HG02981 (cell line): ENCODE measurements at regions not wholly inside any gene's neighbourhood (a gene's known extent, or its start where the extent isn't known, plus 50 kb on each side); places are given as distances from the start of the nearest gene placed in this dataset.
"Not testable (repeated sequence)": the region's sequence is repeated elsewhere in the genome, so short reads cannot be mapped to it uniquely, and the experiment has no call there.

Source experiments
- ATAC-seq: cut with Tn5 transposase; IDR thresholded peaks from one replicate; pipeline ENCODE4 v1.9.1; 2021; ENCODE audit warnings: mild to moderate bottlenecking, moderate library complexity; ENCODE audit not compliant: unreplicated experiment

DNA sequence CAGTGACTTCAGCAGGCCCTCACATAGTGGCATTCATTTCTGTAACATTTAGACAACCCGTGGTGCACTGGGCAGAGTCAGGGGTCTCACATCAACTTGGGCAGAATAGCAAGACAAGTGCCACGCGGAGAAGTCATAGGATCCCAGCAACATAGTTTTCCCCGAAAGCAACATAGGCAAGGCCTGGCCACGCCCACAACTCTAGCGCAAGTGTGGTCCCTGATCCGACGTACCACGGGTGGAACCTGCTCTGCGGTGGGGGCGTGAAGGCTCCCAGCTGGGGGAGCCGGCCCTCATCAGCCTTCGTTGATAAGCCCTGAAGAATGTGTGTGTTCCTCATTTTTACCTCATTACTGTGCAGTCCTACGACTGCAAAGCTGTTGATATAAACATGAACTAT lies 261.2 kb downstream of the EIPR1 start:
- ATAC-seq, result no peak

DNA sequence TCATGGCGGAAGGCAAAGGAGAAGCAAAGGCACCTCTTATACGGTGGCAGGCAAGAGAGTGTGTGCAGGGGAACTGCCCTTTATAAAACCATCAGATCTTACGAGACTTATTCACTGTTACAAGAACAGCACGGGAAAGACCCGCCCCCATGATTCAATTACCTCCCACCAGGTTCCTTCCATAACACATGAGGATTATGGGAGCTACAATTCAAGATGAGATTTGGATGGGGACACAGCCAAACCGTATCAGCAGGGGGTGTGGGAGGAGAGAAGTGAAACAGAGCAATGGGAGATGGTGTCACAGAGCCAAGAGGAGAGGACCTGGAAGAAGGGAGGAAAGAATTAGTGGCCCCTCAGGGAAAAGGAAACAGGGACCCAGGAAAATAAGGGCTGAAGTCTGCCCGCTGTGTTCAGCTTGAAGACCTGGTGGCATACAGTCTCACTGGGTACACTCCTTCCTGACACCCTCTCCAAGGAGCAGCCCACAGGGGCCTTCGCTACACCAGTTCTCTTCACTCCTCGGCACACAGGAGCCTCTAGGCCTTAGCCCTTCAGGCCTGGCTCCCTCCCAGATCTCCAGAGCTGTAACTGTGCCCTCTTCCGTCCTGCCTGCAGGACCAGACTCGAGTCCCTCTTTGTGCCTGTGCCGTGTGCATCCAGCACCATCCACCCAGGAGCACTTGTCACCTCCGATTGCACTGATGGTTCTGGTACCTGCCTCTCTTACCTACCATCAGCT lies 262.1 kb downstream of the EIPR1 start:
- ATAC-seq, result no peak

DNA sequence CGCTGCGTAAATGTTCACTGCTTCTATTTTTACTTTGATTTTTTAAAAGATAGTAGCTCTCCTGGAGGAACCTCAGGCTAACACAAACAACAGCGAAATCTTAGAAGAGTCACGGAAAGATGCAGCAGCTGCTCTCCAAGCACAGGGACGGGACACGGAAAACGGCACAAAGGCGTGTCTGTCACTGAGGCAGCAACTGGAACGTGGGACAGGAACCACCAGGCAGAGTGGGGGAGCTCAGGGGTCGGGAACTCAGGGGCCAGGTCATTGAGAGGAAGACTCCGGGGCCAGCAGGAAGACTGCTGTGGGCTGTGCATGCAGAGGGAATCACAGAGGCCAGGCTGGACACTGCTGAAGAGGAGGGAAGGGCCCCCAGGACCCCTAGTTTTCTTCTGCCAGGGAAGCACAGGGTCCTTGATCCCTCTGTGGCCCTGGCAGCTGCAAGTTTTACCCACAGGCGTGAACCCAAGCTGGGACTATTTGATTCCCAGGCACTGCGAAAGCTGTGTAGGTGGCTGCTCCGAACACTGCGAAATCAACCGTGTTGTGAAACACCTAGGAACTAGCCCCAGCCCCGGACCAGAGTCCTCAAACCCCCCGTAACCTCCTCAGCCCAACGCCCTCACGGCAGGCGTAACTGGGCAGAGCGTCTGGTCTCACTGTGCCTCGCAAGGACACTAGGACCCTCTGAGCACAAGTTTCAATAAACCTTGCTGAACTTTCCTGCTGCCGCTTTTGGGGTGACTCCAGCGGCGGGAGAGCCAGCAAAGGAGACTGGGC lies 263.0 kb downstream of the EIPR1 start:
- no peak for ATAC-seq

DNA sequence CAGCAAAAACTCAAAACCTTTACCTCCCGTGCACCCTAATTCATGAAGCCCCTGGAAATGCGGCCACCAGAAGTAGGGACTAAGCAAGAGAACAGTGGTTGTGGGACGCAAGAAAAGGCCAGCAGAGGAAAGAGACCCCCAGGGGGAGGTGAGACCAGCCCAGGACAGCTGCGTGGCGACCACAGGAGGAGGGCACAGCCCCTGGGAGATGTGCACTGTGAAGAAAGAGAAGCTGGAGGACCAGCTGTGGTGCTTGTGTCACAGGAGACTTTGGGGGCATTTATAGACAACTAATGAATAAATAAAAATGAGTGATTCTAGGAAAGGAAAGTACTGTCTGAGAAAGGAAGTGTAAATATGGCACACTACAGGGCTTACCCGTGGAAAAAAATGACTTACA lies 263.8 kb downstream of the EIPR1 start:
- ATAC-seq, result no peak

DNA sequence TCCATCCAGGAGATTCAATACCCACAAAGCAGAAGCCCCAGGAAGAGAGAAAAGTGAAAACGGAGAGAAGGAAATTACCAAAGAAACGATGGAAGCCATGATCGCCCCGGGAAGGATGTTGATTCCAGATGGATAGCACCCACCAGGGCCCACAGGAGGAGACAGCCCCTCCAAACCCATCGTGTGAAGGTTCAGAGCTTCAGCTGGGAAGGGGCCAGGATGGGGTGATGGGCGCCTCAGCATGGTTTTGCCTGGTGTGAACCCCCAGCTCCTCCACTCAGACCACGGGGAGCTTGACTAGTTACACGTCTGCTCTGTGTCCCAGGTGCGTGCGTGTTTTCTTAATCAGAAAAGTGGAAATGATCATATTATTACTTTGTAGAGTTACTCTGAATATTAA lies 264.5 kb downstream of the EIPR1 start:
- no peak for ATAC-seq

DNA sequence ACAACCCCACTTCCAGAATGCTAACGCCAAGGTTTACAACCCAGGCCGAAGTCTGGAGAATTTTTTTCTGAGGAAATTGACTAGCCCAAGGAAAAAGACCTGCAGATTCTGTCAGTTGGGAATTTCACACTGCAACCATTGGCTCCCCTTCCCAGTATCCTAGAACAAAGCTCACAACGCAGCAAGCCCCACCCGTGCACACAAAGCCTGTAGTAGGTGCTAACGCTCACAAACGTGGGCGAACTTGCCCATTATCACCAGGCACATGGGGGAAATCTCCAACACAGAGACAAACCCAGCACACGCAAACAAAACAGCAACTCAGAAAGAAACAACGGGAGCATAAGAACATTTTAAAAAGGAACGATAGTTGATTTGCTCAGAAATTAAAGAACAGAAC lies 265.1 kb downstream of the EIPR1 start:
- ATAC-seq, result no peak

DNA sequence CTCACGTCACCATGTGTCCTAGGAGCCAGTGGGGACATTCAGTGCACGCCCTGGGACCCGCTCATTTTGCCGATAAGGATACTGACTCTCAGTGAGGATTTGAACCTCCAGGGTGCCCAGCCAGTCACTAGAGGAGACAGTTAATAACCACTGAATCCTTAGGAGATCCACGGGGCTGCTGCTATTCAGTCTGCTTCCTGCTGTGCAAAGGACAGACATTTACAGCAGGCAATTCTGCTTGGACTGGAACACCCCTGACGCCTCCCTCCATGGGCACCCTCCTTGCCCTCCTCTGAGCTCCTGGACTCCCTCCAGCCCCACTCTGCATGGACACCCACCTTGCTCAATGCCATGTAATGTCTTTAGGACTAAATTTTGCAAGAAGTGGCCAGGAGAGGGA lies 265.5 kb downstream of the EIPR1 start:
- no peak for ATAC-seq

DNA sequence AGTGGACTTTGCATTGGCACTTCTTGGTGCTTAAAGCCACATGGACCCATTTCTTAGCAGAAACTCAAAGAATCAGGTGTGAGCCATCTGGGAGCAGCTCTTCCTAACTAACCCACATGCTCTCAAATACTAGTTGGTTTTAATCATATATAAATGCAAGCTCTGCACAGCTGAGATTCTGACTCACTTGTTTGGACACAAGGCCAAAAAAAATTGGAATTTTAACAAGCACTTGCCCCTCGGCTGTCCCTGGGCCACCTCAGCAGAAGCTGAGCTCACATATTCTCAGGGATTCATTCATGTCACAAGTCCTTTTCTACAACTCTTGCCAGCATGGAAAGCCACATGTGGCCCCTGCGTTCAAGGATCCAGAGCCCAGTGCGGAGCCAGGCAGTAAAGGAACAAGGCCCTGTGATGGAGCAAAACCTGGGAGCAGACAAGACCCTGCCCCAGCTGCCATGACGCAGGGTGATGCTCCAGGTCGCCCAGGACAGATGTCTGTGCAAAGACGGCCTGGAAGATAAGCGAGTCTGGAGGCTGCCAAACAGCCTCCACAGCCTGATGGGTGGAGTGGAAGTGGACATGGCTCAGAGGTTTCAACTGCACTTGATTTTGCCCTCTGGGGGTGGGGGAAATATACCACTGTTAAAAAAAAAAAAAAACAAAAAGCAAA lies 266.5 kb downstream of the EIPR1 start:
- ATAC-seq, result no peak

DNA sequence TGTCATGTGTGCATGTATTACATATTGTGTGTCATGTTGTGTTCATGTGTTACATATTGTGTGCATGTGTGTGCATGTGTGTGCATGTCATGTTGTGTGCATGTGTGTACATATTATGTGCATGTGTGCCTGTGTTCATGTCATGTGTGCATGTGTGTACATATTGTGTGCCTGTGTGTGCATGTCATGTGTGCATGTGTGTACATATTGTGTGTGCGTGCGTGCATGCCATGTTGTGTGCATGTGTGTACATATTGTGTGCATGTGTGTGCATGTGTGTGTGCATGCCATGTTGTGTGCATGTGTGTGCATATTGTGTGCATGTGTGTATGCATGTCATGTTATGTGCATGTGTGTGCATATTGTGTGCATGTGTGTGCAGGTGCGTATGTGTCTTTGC lies 267.1 kb downstream of the EIPR1 start:
- no peak for ATAC-seq

DNA sequence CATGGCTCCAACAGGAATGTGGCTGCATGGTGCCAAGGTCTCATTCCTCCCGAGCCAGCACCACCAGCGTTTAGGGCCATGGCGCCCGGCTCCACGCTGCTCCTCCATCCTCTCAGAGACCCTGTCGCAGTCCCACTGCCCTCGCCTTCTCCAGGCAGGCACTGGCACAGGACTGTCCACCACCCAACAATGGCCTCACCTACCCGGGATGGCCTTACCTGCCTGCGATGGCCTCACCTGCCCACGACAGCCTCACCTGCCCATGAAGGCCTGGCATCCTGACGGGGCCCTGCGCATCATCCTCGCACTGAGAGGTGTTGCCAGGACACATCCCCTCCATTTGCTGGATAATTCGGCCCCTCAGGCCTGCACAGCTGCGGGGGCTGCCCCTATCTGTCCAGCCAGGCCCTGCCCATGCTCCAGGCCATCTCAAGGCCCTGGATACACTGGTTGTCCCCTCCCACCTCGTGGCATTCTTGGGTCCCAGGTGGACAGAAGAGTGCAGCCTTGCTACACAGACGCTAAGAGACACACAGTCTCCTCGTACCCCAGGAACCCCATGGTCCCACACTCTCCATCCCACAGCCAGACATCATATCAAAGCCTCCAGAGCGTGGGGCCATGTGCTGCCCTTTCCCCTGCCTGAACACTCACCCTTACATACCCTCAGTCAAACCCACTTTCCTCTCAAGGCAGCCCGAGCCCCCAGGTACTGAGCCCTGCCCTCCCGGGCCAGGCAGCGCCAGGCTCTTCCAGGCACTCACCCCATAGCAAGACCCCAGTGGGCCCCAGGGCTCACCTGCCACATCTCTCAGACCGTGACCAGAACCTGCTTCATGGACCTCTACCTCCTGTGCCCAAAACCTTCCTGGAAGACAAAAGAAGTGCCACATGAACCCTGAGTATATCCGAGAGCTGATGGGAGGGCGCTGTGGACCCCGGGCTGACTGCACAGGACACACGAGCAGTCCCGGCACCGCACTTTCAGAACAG lies 268.6 kb downstream of the EIPR1 start:
- ATAC-seq, result no peak

DNA sequence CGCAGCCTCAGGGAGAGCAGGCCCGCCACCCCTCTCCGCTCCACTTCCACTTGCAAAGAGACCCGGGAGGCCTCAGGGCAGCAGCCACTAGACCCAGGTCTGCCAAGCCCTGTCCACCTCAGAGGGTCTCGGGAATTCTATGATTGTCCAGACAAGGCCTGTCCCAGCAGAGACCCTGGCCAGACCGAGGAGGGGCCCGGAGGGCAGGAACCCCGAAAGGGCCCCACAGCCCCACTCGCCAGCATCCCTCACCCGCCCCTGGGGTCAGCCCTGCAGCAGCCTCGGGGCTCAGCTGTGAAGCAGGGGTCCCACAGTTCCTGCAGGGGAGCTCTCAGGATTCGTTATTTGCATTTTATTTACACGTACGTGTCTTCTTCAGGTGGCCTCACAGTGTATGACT lies 269.5 kb downstream of the EIPR1 start:
- ATAC-seq, result no peak

DNA sequence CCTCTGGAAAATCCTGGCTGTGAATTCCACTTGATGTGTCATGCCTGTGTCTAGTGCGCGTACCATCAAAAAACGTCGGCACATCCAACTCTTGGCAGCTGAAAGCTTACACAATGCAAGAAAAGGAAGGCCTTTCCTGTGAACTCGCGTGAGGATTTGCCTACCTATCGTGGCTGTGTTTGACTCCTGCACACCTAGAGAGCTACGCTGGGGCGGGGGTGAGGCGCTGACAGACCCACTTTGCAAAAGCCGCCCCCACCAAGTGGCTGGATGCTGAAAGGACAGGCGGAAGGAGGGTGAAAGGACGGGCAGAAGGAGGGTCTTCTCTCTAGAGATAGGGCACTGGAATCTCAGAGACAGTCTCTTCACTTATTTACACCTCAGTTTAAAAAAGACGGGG lies 270.1 kb downstream of the EIPR1 start:
- no peak for ATAC-seq

DNA sequence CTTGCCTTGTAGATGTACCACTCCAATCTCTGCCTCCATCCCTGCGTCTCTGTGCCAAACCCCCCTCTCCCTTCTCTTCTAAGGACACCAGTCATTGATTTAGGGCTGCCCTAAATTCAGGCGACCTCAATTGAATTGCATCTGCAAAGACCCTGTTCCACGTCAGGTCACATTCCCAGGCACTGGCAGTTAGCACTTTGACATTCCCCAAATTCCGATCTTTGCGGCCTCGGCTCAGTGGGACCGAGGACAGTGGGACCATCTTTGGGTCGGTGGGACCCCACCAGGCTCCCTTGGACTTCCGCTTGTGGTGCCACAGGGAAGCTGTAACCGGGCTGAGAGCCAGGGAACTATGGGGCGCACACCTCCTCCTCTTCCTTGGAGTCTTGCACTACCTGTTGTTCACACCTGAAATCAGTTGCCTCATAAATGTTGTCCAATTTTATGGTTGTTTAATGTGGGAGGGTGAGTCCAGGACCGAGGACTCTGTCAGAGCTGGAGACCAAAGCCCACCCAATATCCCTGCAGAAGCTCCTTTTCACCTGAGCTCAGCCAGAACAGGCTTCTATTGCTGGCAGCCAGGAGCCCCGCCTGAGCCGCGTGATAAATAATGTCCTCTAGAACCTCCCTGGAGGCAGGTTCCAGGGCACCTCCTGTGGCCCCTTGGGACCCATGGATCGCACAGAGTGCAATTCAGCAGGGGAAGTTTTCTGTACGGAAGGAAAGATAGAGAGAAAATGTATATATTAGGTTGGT lies 271.6 kb downstream of the EIPR1 start:
- ATAC-seq, result no peak

DNA sequence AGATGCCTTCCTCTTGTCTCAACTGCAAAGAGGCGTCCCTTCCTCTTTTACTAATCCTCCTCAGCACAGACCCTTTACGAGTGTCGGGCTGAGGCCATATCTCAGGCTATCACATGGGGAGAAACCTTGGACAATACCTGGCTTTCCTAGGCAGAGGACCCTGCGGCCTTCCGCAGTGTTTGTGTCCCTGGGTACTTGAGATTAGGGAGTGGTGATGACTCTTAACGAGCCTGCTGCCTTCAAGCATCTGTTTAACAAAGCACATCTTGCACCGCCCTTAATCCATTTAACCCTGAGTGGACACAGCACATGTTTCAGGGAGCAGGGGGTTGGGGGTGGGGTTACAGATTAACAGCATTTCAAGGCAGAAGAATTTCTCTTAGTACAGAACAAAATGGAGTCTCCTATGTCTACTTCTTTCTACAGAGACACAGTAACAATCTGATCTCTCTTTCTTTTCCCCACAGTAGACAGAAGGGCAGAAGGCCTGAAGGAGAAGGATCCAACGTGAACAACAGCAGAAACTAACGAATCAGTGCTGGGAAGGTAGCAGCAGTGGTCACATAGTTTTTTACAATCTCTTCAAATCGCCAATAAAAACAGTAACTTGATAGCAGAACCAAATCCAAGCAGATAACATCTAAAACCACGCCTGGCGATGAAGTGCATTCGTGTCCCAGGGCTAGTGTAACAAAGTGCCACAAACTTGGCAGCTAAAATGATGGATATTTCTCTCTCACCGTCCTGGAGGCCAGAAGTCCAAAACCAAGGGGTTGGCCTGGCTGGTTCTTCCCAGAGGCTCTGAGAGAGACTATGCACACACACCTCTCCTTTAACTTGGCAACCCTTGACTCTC lies 272.4 kb downstream of the EIPR1 start:
- ATAC-seq, result not testable (repeated sequence)

DNA sequence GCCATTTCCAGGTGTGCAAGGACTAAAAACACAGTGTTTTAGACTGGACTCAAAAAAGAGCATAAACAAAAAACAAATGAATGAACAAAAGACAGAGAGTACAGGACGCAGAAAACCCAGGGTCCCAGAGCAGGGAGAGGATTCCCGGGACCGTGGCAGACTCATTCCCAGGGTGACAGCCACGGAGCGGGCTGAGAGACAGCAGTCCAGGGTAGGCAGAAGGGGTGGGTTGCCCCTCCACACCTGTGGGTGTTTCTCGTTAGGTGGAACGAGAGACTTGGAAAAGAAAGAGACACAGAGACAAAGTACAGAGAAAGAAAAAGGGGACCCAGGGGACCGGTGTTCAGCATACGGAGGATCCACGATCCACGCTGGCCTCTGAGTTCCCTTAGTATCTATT lies 273.4 kb downstream of the EIPR1 start:
- no peak for ATAC-seq

DNA sequence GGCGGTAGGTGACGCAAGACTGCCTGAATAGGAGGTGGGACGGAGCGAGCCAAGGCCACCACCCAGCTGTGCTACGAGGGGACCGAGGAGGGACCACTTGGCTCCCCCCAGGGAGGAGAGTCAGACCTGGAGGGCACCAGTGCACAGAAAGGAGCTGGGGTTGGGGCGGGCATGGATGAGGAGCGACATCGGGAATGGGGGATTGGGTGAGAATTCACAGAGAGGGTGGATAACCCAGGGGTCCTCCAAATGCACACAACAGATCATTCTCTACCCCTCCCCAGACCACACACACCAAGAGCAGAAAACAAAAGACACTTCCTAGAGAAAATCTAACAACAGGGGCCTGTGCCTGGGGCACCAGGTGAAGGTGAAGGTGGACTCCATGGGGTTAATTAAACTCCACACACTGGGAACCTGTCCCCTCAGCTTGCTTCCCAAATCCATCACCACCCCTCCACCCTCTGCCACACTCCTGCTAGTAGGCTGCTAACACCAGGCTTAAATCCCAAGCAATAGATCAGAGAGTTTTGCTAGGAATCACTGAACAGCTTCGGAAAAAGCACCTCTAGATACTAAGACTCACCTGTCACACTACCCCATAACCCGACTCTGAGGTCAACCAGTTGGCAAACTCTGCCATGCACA lies 274.6 kb downstream of the EIPR1 start:
- no peak for ATAC-seq

DNA sequence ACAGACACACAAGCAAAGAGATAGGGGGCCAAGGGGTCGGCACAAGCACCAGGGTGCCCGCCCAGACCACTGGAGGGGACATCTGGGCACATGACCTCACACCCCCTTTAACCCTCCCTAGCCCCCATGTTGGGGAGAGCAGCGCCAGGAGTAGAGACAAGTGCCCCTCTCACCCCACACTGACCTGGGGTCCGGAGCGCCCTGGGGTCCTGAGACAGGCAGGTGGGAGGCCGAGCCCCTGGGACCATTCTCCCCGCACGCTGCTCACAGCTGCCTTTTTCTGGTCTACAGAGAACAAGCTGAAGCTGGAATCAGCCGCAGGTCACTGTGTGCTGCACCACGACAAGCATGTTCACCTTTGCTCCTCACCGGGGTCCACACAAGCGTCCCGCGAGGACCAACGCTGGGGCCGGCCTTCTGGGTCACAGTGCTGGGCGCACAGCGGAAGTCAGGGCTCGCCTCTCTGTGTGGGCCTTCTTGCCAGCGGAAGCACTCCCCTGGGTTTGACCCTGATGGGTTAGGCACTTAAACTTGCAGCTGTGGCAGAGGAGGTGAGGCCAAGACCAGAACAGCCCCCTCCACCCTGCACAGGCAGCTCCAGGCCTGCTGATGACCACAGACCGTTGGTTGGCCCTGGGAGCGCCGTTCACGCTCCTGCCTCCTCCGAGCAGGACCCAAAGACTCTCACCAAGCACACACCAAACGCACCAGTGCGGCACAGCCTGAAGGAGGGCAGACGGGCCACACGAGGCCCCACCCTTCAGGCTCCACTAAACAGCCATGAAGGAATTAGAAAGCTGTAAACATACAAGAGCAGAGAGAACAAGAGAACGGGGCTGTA lies 275.3 kb downstream of the EIPR1 start:
- ATAC-seq, result no peak
